ENCODE measurements at regions not wholly inside any gene's neighbourhood (a gene's known extent, or its start where the extent isn't known, plus 50 kb on each side); places are given as distances from the start of the nearest gene placed in this dataset.

- Histone ChIP-seq H3K27me3 (replicated peaks in 1 of 4; ENCODE audit: control insufficient read depth in 3 of 4, extremely low read depth in 1 of 4, insufficient read depth in 3 of 4, low read length in 3 of 4) (no peaks in the 10 kb centered on the region), H3K9me3 (ENCODE audit: insufficient read depth in 2 of 2, low read depth in 1 of 2, low read length in 1 of 2) (no peaks in the 10 kb centered on the region), H3K4me3 (ENCODE audit: extremely low read depth in 1 of 4, insufficient read depth in 2 of 4, low read depth in 3 of 4, low read length in 4 of 4) (no peak overlapping the region), H3K79me1 (ENCODE audit: low read depth, low read length) (no peaks in the 10 kb centered on the region), H4K20me1 (replicated peaks in 1 of 2; ENCODE audit: control insufficient read depth in 1 of 2, insufficient read depth in 2 of 2, low read length in 2 of 2) (no peaks in the 10 kb centered on the region), H3K4me1 (replicated peaks in 1 of 4; ENCODE audit: control insufficient read depth in 3 of 4, insufficient read depth in 4 of 4, low read length in 3 of 4) (no peaks in the 10 kb centered on the region), H2BK120ac (replicated peaks; ENCODE audit: low read depth, low read length) (no peak overlapping the region), H2BK12ac (ENCODE audit: low read depth, low read length) (no peak overlapping the region), H3K27ac (ENCODE audit: low read depth, low read length) (no peak overlapping the region), H3K36me3 (ENCODE audit: control insufficient read depth in 2 of 4, insufficient read depth in 4 of 4, low read length in 3 of 4) (no peaks in the 10 kb centered on the region), H2AK5ac (ENCODE audit: low read depth, low read length) (no peak overlapping the region), H3K79me2 (ENCODE audit: control insufficient read depth in 1 of 2, insufficient read depth in 2 of 2, low read length in 2 of 2) (no peaks in the 10 kb centered on the region), H2BK15ac (ENCODE audit: low read length) (no peak overlapping the region), H4K91ac (replicated peaks; ENCODE audit: insufficient read length, low read length) (no peak overlapping the region), H3K4me2 (ENCODE audit: insufficient read depth in 1 of 2, low read depth in 2 of 2, low read length in 2 of 2) (no peak overlapping the region), H3K23ac (ENCODE audit: insufficient read length) (no peak overlapping the region), H2BK20ac (ENCODE audit: low read length) (no peak overlapping the region), H2BK5ac (ENCODE audit: low read depth, low read length) (no peak overlapping the region), H4K5ac (ENCODE audit: insufficient read length, low read depth, low read length) (no peak overlapping the region), H2AFZ (ENCODE audit: low read length) (no peak overlapping the region), H3K9ac (replicated peaks in 1 of 4; ENCODE audit: extremely low read depth in 1 of 4, low read depth in 3 of 4, low read length in 3 of 4) (no peak overlapping the region), H3K23me2 (ENCODE audit: low read depth, low read length) (no peaks in the 10 kb centered on the region), H3K56ac (replicated peaks; ENCODE audit: insufficient read length, low read depth, low read length) (no peak overlapping the region), H3K4ac (replicated peaks; ENCODE audit: insufficient read length, low read depth, low read length) (no peak overlapping the region), H4K8ac (ENCODE audit: extremely low read depth, insufficient read depth, low read length) (no peak overlapping the region), H3K14ac (ENCODE audit: insufficient read length) (no peak overlapping the region), H3K18ac (ENCODE audit: extremely low read depth, low read length) (no peak overlapping the region)
- DNase-seq (ENCODE audit: low read depth in 1 of 2, low spot score in 2 of 2) (no peak), FAIRE-seq (no peak)
- CTCF ChIA-PET (ENCODE audit: partially characterized antibody): no interaction called here
- POLR2A ChIA-PET (ENCODE audit: partially characterized antibody): no interaction called here
- WGBS, 2 experiments (ENCODE audit: extremely low coverage in 1 of 2, insufficient coverage in 1 of 2, insufficient read length in 1 of 2, insufficient replicate concordance in 2 of 2, low coverage in 1 of 2, low lambda C conversion rate in 2 of 2, missing lambda C conversion rate in 1 of 2): 85% methylated on average over 3 of the region's 3 CpGs; no CpG with 5 or more reads in 1 of the 2 experiments
- no peak for TF ChIP-seq SP2 (IDR thresholded peaks at IDR 0.05; ENCODE audit: low read length)
These were observed 55.9 kb upstream of the NUP160 start for GRCh38 chr11:47904048-47904447.

Measured in H1 (cell line).